SK-N-MC (cell line): ENCODE measurements at regions not wholly inside any gene's neighbourhood (a gene's known extent, or its start where the extent isn't known, plus 50 kb on each side); places are given as distances from the start of the nearest gene placed in this dataset.

Experiments
- EZH2 ChIP-seq: fragments of 200-600 bp; sonication (generic); IDR thresholded peaks from one replicate; pipeline ENCODE4 v1.6.1; 2017; ENCODE audit warnings: antibody characterized with exemption
- FOXP2 ChIP-seq: optimal IDR thresholded peaks from 2 replicates; pipeline ENCODE3; 2011; ENCODE audit warnings: mild to moderate bottlenecking, moderate library complexity; ENCODE audit not compliant: insufficient read depth; ENCODE audit errors: extremely low read length, control extremely low read depth
- POLR2AphosphoS5 ChIP-seq: IDR thresholded peaks from 2 replicates; pipeline ENCODE4 v1.6.1; 2012; ENCODE audit warnings: mild to moderate bottlenecking, low read depth, low read length, borderline replicate concordance

DNA sequence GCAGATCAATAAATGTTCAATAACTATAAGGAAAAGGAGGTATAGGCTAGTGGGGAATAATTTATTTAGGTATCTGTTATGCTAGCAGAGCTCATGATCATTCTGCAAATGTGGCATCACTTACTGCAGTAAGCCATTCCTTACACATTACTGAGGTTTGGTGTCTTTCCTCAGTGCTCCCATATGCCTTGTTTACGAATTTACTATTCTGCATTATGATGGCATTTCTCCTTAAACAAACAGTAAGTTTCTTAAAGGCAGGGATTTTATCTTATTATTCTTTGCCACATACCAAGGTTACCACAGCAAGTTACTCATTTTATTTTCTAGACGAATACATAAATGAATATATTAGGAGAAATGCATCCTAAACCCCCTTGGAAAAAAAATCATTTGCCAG is 88.4 kb downstream of the DSEL start:
- TF ChIP-seq EZH2 (no peak), POLR2AphosphoS5 (no peak), FOXP2 (no peak)
